ENCODE measurements at regions not wholly inside any gene's neighbourhood (a gene's known extent, or its start where the extent isn't known, plus 50 kb on each side); places are given as distances from the start of the nearest gene placed in this dataset.

- DNase-seq: no peak
Measured at GRCh38 chr2:67462738-67463496, 65.8 kb downstream of the ETAA1 start.

GRCh38 chr2:67463810-67464209 is 66.7 kb downstream of the ETAA1 start:
- DNase-seq: no peak

GRCh38 chr2:67465623-67466022 is 68.5 kb downstream of the ETAA1 start:
- no peak for DNase-seq

- no peak for DNase-seq
Measured at GRCh38 chr2:67466734-67467133, 69.6 kb downstream of the ETAA1 start.

- no peak for DNase-seq
Measured at GRCh38 chr2:67471681-67472080, 74.5 kb downstream of the ETAA1 start.

GRCh38 chr2:67476809-67477790 is 80.0 kb downstream of the ETAA1 start:
- no peak for DNase-seq

GRCh38 chr2:67479261-67479660 is 82.1 kb downstream of the ETAA1 start:
- no peak for DNase-seq

GRCh38 chr2:67485431-67485830 is 88.3 kb downstream of the ETAA1 start:
- DNase-seq: no peak

GRCh38 chr2:67486041-67486796 is 89.1 kb downstream of the ETAA1 start:
- DNase-seq: no peak

GRCh38 chr2:67487993-67488392 is 90.9 kb downstream of the ETAA1 start:
- no peak for DNase-seq

GRCh38 chr2:67489396-67489795 is 92.3 kb downstream of the ETAA1 start:
- no peak for DNase-seq

GRCh38 chr2:67498931-67499330 is 101.8 kb downstream of the ETAA1 start:
- DNase-seq: no peak

- DNase-seq: no peak
Measured at GRCh38 chr2:67499989-67500388, 102.9 kb downstream of the ETAA1 start.

GRCh38 chr2:67500541-67500940 is 103.4 kb downstream of the ETAA1 start:
- DNase-seq: no peak

- DNase-seq: no peak
Measured at GRCh38 chr2:67502346-67503065, 105.4 kb downstream of the ETAA1 start.

- no peak for DNase-seq
Measured at GRCh38 chr2:67503066-67503795, 106.1 kb downstream of the ETAA1 start.

- DNase-seq: no peak
Measured at GRCh38 chr2:67510745-67511144, 113.6 kb downstream of the ETAA1 start.

GRCh38 chr2:67514515-67514914 is 117.4 kb downstream of the ETAA1 start:
- DNase-seq: no peak

GRCh38 chr2:67515056-67515455 is 117.9 kb downstream of the ETAA1 start:
- no peak for DNase-seq

- no peak for DNase-seq
Measured at GRCh38 chr2:67515538-67515937, 118.4 kb downstream of the ETAA1 start.

- no peak for DNase-seq
Measured at GRCh38 chr2:67516362-67516761, 119.2 kb downstream of the ETAA1 start.
